GM21619 (cell line): ENCODE measurements at regions not wholly inside any gene's neighbourhood (a gene's known extent, or its start where the extent isn't known, plus 50 kb on each side); places are given as distances from the start of the nearest gene placed in this dataset.
"Not testable (repeated sequence)": the region's sequence is repeated elsewhere in the genome, so short reads cannot be mapped to it uniquely, and the experiment has no call there.

ENCODE experiments used
- ATAC-seq: cut with Tn5 transposase; IDR thresholded peaks from one replicate; pipeline ENCODE4 v1.9.1; 2021; ENCODE audit not compliant: unreplicated experiment

- not testable (repeated sequence) for ATAC-seq
These were observed 53.4 kb upstream of the PSMA1 start for GRCh38 chr11:14573539-14574057.

- ATAC-seq, result no peak
These were observed 57.1 kb upstream of the PSMA1 start for GRCh38 chr11:14577292-14577691.

GRCh38 chr11:14577835-14578529 is 57.8 kb upstream of the PSMA1 start:
- peak; percentile 22 for ATAC-seq

GRCh38 chr11:14578541-14578956 is 58.4 kb upstream of the PSMA1 start:
- peak; percentile 99 for ATAC-seq

- no peak for ATAC-seq
These were observed 59.5 kb upstream of the PSMA1 start for GRCh38 chr11:14579646-14580045.

GRCh38 chr11:14582793-14583192 is 60.8 kb upstream of the PDE3B start:
- ATAC-seq, result no peak

GRCh38 chr11:14583252-14584034 is 60.2 kb upstream of the PDE3B start:
- ATAC-seq, result no peak

- ATAC-seq, result no peak
These were observed 59.6 kb upstream of the PDE3B start for GRCh38 chr11:14584035-14584363.

GRCh38 chr11:14584595-14584994 is 59.0 kb upstream of the PDE3B start:
- no peak for ATAC-seq

GRCh38 chr11:14585438-14585837 is 58.2 kb upstream of the PDE3B start:
- ATAC-seq, result no peak

- ATAC-seq, result no peak
These were observed 56.3 kb upstream of the PDE3B start for GRCh38 chr11:14587258-14587657.

- no peak for ATAC-seq
These were observed 54.9 kb upstream of the PDE3B start for GRCh38 chr11:14588681-14589080.

- ATAC-seq, result no peak
These were observed 54.2 kb upstream of the PDE3B start for GRCh38 chr11:14589421-14589820.

GRCh38 chr11:14591046-14591445 is 52.6 kb upstream of the PDE3B start:
- not testable (repeated sequence) for ATAC-seq

GRCh38 chr11:14593671-14594070 is 49.9 kb upstream of the PDE3B start:
- no peak for ATAC-seq
